ENCODE measurements at regions not wholly inside any gene's neighbourhood (a gene's known extent, or its start where the extent isn't known, plus 50 kb on each side); places are given as distances from the start of the nearest gene placed in this dataset.
"Not testable (repeated sequence)": the region's sequence is repeated elsewhere in the genome, so short reads cannot be mapped to it uniquely, and the experiment has no call there.

DNA sequence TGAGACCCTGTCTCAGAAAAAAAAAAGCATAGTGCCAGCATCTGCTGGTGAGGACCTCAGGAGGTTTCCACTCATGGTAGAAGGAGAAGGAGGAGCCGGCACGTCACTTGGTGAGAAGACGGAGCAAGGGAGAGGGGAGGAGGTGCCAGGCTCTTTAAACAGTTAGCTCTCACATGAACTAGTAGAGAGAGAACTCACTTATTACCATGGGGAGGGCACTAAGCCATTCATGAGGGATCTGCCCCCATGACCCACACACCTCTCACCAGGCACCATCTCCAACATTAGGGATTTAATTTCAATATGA is 62.9 kb upstream of the VKORC1L1 start:
- in situ Hi-C loops (cut with HindIII; ENCODE audit: low pct_unique_long_range_greater_than_20kb, low sequenced_read_pairs) = no loop called here
- H3K27ac ChIP-seq (ENCODE audit: low read length) = no peak overlapping the region
- no TSS peak for BruUV-seq (replicated peaks)
- no peaks in the 10 kb centered on the region for H3K4me1 ChIP-seq (ENCODE audit: control insufficient read depth, insufficient read depth, low read length)
- no peaks in the 10 kb centered on the region for H3K27me3 ChIP-seq (ENCODE audit: control insufficient read depth, insufficient read depth, low read length)
- H3K36me3 ChIP-seq (ENCODE audit: control insufficient read depth, insufficient read depth, low read length) = no peaks in the 10 kb centered on the region
- ATAC-seq = no peak
- ChIA-PET POLR2A (no interaction called here), CTCF (no interaction called here)
- no peak overlapping the region for H3K4me3 ChIP-seq (ENCODE audit: low read depth in 2 of 2, low read length in 2 of 2)
- DNase-seq (ENCODE audit: low read depth, low spot score) = no peak
- TF ChIP-seq, protein P1, sequence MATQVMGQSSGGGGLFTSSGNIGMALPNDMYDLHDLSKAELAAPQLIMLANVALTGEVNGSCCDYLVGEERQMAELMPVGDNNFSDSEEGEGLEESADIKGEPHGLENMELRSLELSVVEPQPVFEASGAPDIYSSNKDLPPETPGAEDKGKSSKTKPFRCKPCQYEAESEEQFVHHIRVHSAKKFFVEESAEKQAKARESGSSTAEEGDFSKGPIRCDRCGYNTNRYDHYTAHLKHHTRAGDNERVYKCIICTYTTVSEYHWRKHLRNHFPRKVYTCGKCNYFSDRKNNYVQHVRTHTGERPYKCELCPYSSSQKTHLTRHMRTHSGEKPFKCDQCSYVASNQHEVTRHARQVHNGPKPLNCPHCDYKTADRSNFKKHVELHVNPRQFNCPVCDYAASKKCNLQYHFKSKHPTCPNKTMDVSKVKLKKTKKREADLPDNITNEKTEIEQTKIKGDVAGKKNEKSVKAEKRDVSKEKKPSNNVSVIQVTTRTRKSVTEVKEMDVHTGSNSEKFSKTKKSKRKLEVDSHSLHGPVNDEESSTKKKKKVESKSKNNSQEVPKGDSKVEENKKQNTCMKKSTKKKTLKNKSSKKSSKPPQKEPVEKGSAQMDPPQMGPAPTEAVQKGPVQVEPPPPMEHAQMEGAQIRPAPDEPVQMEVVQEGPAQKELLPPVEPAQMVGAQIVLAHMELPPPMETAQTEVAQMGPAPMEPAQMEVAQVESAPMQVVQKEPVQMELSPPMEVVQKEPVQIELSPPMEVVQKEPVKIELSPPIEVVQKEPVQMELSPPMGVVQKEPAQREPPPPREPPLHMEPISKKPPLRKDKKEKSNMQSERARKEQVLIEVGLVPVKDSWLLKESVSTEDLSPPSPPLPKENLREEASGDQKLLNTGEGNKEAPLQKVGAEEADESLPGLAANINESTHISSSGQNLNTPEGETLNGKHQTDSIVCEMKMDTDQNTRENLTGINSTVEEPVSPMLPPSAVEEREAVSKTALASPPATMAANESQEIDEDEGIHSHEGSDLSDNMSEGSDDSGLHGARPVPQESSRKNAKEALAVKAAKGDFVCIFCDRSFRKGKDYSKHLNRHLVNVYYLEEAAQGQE (IDR thresholded peaks at IDR 0.05; ENCODE audit: insufficient read depth in 1 of 2, low read depth in 2 of 2, low read length in 1 of 2) = no peak
- TF ChIP-seq, protein P2, sequence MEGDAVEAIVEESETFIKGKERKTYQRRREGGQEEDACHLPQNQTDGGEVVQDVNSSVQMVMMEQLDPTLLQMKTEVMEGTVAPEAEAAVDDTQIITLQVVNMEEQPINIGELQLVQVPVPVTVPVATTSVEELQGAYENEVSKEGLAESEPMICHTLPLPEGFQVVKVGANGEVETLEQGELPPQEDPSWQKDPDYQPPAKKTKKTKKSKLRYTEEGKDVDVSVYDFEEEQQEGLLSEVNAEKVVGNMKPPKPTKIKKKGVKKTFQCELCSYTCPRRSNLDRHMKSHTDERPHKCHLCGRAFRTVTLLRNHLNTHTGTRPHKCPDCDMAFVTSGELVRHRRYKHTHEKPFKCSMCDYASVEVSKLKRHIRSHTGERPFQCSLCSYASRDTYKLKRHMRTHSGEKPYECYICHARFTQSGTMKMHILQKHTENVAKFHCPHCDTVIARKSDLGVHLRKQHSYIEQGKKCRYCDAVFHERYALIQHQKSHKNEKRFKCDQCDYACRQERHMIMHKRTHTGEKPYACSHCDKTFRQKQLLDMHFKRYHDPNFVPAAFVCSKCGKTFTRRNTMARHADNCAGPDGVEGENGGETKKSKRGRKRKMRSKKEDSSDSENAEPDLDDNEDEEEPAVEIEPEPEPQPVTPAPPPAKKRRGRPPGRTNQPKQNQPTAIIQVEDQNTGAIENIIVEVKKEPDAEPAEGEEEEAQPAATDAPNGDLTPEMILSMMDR (IDR thresholded peaks at IDR 0.05) = no peak
- TF ChIP-seq SIN3A (IDR thresholded peaks at IDR 0.05; ENCODE audit: borderline replicate concordance, insufficient read depth, low read depth, low read length) = no peak
- TF ChIP-seq POLR2AphosphoS5 (IDR thresholded peaks at IDR 0.05; ENCODE audit: low read depth, low read length) = no peak
- no peak for TF ChIP-seq TCF7L2 (IDR thresholded peaks at IDR 0.05; ENCODE audit: low read depth, low read length)
- intact Hi-C loops (cut with micrococcal nuclease; ENCODE audit: unreplicated experiment) = no loop called here
- no peaks in the 10 kb centered on the region for H3K9me3 ChIP-seq (ENCODE audit: control insufficient read depth, insufficient read depth, low read depth, low read length)

DNA sequence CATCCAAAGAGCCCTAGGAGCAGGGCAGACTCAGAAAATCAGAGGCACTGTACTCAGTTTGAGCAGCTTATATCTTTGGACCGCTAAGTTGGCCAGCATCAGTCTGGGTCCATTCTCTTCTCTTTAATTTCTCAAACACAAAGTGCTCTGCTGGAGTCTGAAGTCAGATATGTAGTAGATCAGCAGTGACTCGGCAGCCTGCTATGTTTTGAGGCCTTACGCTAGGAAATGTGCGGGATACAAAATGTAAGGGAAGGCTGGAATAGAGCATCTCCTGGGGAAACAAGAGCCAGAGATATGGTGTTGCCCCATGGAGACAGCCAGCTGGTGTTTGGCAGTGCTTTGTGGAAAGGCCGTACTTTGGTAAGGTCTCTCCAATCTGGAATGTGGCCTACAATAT is 60.6 kb upstream of the VKORC1L1 start:
- in situ Hi-C loops (cut with HindIII; ENCODE audit: low pct_unique_long_range_greater_than_20kb, low sequenced_read_pairs) = no loop called here
- intact Hi-C loops (cut with micrococcal nuclease; ENCODE audit: unreplicated experiment) = no loop called here
- no peaks in the 10 kb centered on the region for H3K27me3 ChIP-seq (ENCODE audit: control insufficient read depth, insufficient read depth, low read length)
- POLR2A ChIA-PET = interaction anchor here (0.6 kb wide), 1 partner anchor 1219 kb away, joined by 7 read pairs; no protein-coding TSS in a partner anchor
- H3K36me3 ChIP-seq (ENCODE audit: control insufficient read depth, insufficient read depth, low read length) = no peaks in the 10 kb centered on the region
- DNase-seq (ENCODE audit: low read depth, low spot score) (no peak), ATAC-seq (no peak)
- no peaks in the 10 kb centered on the region for H3K9me3 ChIP-seq (ENCODE audit: control insufficient read depth, insufficient read depth, low read depth, low read length)
- no TSS peak for BruUV-seq (replicated peaks)
- CTCF ChIA-PET = no interaction called here
- H3K4me3 ChIP-seq (ENCODE audit: low read depth in 2 of 2, low read length in 2 of 2) = no peak overlapping the region
- TF ChIP-seq SIN3A (IDR thresholded peaks at IDR 0.05; ENCODE audit: borderline replicate concordance, insufficient read depth, low read depth, low read length) (no peak), TCF7L2 (IDR thresholded peaks at IDR 0.05; ENCODE audit: low read depth, low read length) (no peak), POLR2AphosphoS5 (IDR thresholded peaks at IDR 0.05; ENCODE audit: low read depth, low read length) (no peak)
- TF ChIP-seq, protein P2 (IDR thresholded peaks at IDR 0.05) = no peak
- TF ChIP-seq, protein P1 (IDR thresholded peaks at IDR 0.05; ENCODE audit: insufficient read depth in 1 of 2, low read depth in 2 of 2, low read length in 1 of 2) = no peak
- H3K4me1 ChIP-seq (ENCODE audit: control insufficient read depth, insufficient read depth, low read length) = no peaks in the 10 kb centered on the region
- no peak overlapping the region for H3K27ac ChIP-seq (ENCODE audit: low read length)

DNA sequence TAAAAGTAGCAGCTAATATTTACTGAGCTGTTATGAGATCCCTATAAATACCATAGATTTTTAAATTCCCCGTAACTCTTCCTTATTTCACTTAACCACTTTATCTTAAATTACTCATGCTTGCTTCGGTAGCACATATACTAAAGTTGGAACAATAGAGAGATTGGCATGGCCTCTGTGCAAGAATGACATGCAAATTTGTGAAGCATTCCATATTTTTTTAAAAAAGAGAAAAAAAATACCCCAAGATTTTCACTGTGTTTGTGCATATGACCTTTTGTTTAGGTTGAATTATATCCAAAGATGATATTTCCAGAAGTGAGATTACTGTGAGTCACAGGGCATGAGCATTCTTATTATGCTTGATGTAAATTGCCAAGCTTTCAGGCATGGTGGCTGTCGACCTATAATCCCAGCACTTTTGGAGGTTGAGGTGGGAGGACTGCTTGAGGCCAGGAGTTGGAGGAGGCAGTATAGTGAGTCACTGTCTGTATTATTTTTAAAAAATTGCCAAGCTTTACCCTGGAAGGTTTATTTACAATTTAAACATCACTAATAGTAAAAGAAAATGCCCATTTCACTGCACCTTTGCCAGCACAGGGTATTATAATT is 58.2 kb upstream of the VKORC1L1 start:
- H3K27me3 ChIP-seq (ENCODE audit: control insufficient read depth, insufficient read depth, low read length); intact Hi-C loops (cut with micrococcal nuclease; ENCODE audit: unreplicated experiment); ATAC-seq; H3K4me1 ChIP-seq (ENCODE audit: control insufficient read depth, insufficient read depth, low read length); CTCF ChIA-PET; DNase-seq (ENCODE audit: low read depth, low spot score); H3K4me3 ChIP-seq (ENCODE audit: low read depth in 2 of 2, low read length in 2 of 2); H3K27ac ChIP-seq (ENCODE audit: low read length); H3K9me3 ChIP-seq (ENCODE audit: control insufficient read depth, insufficient read depth, low read depth, low read length); BruUV-seq (replicated peaks); in situ Hi-C loops (cut with HindIII; ENCODE audit: low pct_unique_long_range_greater_than_20kb, low sequenced_read_pairs); H3K36me3 ChIP-seq (ENCODE audit: control insufficient read depth, insufficient read depth, low read length): not testable (repeated sequence)
- POLR2A ChIA-PET = interaction anchor here (1.0 kb wide), 1 partner anchor 26 kb away, joined by 6 read pairs; no protein-coding TSS in a partner anchor
